ENCODE measurements at regions not wholly inside any gene's neighbourhood (a gene's known extent, or its start where the extent isn't known, plus 50 kb on each side); places are given as distances from the start of the nearest gene placed in this dataset.

- Mint-ChIP-seq H3K4me3 (ENCODE audit: unreplicated experiment) (no peak overlapping the region), H3K4me1 (ENCODE audit: low read depth, unreplicated experiment) (no peaks in the 10 kb centered on the region), H3K27me3 (ENCODE audit: insufficient read depth, unreplicated experiment) (no peaks in the 10 kb centered on the region), H3K27ac (ENCODE audit: unreplicated experiment) (no peak overlapping the region), H3K36me3 (ENCODE audit: insufficient read depth, unreplicated experiment) (no peaks in the 10 kb centered on the region), H3K9me3 (ENCODE audit: unreplicated experiment) (peaks cover 14% of the 10 kb centered on the region)
- Histone ChIP-seq H3K9me3 (no peaks in the 10 kb centered on the region), H3K4me1 (peaks cover 6% of the 10 kb centered on the region), H3K27me3 (replicated peaks; ENCODE audit: control insufficient read depth, insufficient read depth, low read length) (no peaks in the 10 kb centered on the region), H3K4me3 (ENCODE audit: low read depth, low read length) (no peak overlapping the region), H3K36me3 (ENCODE audit: control insufficient read depth, insufficient read depth, low read length) (no peaks in the 10 kb centered on the region)
- no TSS peak for BruUV-seq (replicated peaks)
- ChIA-PET CTCF (no interaction called here), POLR2A (no interaction called here)
- intact Hi-C loops (cut with micrococcal nuclease; ENCODE audit: unreplicated experiment) = loop anchor here (10.0 kb wide), 1 partner anchor 525 kb away; no protein-coding TSS in a partner anchor
- no peak for TF ChIP-seq CTCF (IDR thresholded peaks at IDR 0.05; ENCODE audit: insufficient read depth in 1 of 2, low read depth in 1 of 2, low read length in 1 of 2, severe bottlenecking in 1 of 2, unreplicated experiment in 1 of 2)
- DNase-seq = no peak
These were observed 519.7 kb downstream of the PCDH7 start for GRCh38 chr4:31239886-31240285.

GRCh38 chr4:31241504-31242106 lies 521.4 kb downstream of the PCDH7 start:
- Histone ChIP-seq H3K27me3 (replicated peaks; ENCODE audit: control insufficient read depth, insufficient read depth, low read length) (no peaks in the 10 kb centered on the region), H3K36me3 (ENCODE audit: control insufficient read depth, insufficient read depth, low read length) (no peaks in the 10 kb centered on the region), H3K4me1 (no peaks in the 10 kb centered on the region; the same call in 1 of the 2 replicates), H3K9me3 (no peaks in the 10 kb centered on the region), H3K4me3 (ENCODE audit: low read depth, low read length) (no peak overlapping the region)
- Mint-ChIP-seq H3K36me3 (ENCODE audit: insufficient read depth, unreplicated experiment) (no peaks in the 10 kb centered on the region), H3K4me3 (ENCODE audit: unreplicated experiment) (no peak overlapping the region), H3K4me1 (ENCODE audit: low read depth, unreplicated experiment) (no peaks in the 10 kb centered on the region), H3K27ac (ENCODE audit: unreplicated experiment) (no peak overlapping the region), H3K27me3 (ENCODE audit: insufficient read depth, unreplicated experiment) (no peaks in the 10 kb centered on the region), H3K9me3 (ENCODE audit: unreplicated experiment) (peaks cover 22% of the 10 kb centered on the region)
- DNase-seq = no peak
- BruUV-seq (replicated peaks) = no TSS peak
- no peak for TF ChIP-seq CTCF (IDR thresholded peaks at IDR 0.05; ENCODE audit: insufficient read depth in 1 of 2, low read depth in 1 of 2, low read length in 1 of 2, severe bottlenecking in 1 of 2, unreplicated experiment in 1 of 2)
- CTCF ChIA-PET = no interaction called here
- intact Hi-C loops (cut with micrococcal nuclease; ENCODE audit: unreplicated experiment) = loop anchor here (10.0 kb wide), 1 partner anchor 527 kb away; no protein-coding TSS in a partner anchor
- POLR2A ChIA-PET = no interaction called here

GRCh38 chr4:31246856-31247255 lies 526.7 kb downstream of the PCDH7 start:
- H3K27ac Mint-ChIP-seq (ENCODE audit: unreplicated experiment) = no peak overlapping the region
- ChIA-PET POLR2A (no interaction called here), CTCF (no interaction called here)
- BruUV-seq (replicated peaks) = no TSS peak
- Histone ChIP-seq H3K9me3 (no peaks in the 10 kb centered on the region), H3K27me3 (replicated peaks; ENCODE audit: control insufficient read depth, insufficient read depth, low read length) (no peaks in the 10 kb centered on the region), H3K4me1 (no peaks in the 10 kb centered on the region), H3K4me3 (ENCODE audit: low read depth, low read length) (no peak overlapping the region), H3K36me3 (ENCODE audit: control insufficient read depth, insufficient read depth, low read length) (no peaks in the 10 kb centered on the region)
- no peak overlapping the region for H3K4me3 Mint-ChIP-seq (ENCODE audit: unreplicated experiment)
- intact Hi-C loops (cut with micrococcal nuclease; ENCODE audit: unreplicated experiment) = loop anchor here (10.0 kb wide), 1 partner anchor 532 kb away; no protein-coding TSS in a partner anchor
- no peak for TF ChIP-seq CTCF (IDR thresholded peaks at IDR 0.05; ENCODE audit: insufficient read depth in 1 of 2, low read depth in 1 of 2, low read length in 1 of 2, severe bottlenecking in 1 of 2, unreplicated experiment in 1 of 2)
- DNase-seq = no peak
- H3K9me3 Mint-ChIP-seq (ENCODE audit: unreplicated experiment) = peaks cover 22% of the 10 kb centered on the region
- no peaks in the 10 kb centered on the region for H3K27me3 Mint-ChIP-seq (ENCODE audit: insufficient read depth, unreplicated experiment)
- no peaks in the 10 kb centered on the region for H3K36me3 Mint-ChIP-seq (ENCODE audit: insufficient read depth, unreplicated experiment)
- H3K4me1 Mint-ChIP-seq (ENCODE audit: low read depth, unreplicated experiment) = no peaks in the 10 kb centered on the region

Measured in Caco-2 (cell line).